HG02943 (cell line): ENCODE measurements at regions not wholly inside any gene's neighbourhood (a gene's known extent, or its start where the extent isn't known, plus 50 kb on each side); places are given as distances from the start of the nearest gene placed in this dataset.
"Not testable (repeated sequence)": the region's sequence is repeated elsewhere in the genome, so short reads cannot be mapped to it uniquely, and the experiment has no call there.

Experiments
- ATAC-seq: cut with Tn5 transposase; IDR thresholded peaks from one replicate; pipeline ENCODE4 v1.9.1; 2021; ENCODE audit warnings: mild to moderate bottlenecking, low read depth, moderate library complexity; ENCODE audit not compliant: unreplicated experiment

DNA sequence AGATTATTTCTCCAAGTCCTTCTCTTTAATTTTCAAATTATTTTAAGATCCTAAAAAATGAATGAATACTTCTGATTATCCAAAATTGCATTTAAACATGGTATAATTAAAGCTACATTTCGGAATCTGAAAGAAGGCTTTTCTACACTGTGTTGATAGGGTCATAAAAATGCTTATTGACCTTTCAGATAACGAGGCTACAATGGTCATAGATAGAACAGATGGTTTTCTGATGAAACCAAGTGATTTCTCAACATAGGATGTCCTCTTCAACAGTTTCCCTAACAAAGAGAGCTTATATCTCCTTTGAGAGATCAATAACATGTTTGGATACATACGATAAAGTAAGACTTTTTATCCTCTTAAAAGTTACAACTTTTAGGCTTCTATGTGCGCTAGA lies 201.1 kb downstream of the PTH2R start:
- ATAC-seq, result no peak

GRCh38 chr2:208608122-208608835 lies 201.7 kb downstream of the PTH2R start:
- ATAC-seq, result no peak

DNA sequence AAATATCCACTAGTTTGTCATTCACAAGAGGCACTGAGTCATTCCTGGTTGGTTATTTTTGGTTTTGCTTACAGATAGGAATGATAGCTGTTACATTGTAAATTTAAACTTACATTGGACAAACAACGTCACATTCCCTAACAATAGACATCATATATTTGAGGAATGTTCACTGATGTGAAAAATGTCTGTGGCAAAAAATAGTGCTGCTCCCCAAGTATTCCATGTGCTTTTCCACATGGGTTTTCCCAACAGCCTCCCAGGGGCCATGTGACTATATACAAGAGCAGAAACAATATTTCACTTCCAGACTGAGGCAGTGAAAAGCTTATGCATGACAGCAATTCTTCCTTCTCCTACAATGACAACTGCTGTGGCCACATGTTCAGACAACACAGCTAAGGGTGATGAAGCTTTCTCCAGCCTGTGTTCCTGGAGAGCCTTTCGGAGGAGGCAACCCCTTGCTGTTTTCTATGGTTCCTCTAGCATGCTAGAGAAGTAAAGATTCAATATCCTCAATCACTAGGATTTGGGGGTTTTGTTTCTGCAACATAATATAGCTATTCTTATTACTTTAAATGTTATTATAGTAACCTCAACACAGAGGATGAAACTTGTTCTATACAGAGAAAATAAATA lies 202.7 kb downstream of the PTH2R start:
- ATAC-seq, result no peak

GRCh38 chr2:208615675-208616074 lies 209.1 kb downstream of the PTH2R start:
- ATAC-seq, result not testable (repeated sequence)

DNA sequence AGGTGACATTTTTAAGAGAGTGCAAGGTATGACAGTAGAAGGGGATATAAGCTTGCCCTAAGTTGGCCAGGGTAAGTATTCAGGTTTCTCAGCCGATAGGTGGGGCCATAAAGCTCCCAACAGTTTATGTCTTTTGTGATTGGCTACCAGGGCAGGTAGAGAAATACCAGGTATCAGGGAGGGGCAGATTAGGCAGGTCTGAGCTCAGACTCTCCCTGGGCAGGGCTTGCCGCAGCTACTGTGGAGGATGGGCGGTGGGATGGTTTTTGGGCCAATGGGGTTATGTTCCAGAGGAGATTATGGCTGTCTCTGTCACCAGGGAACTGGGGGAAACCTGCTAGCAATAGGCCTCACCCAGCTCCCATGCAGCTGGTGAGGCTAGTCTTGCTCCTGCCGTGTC lies 211.6 kb downstream of the PTH2R start:
- ATAC-seq, result no peak

- ATAC-seq, result no peak
These were observed 213.4 kb downstream of the PTH2R start for GRCh38 chr2:208619993-208620392.

GRCh38 chr2:208620487-208620978 lies 213.9 kb downstream of the PTH2R start:
- ATAC-seq, result no peak

GRCh38 chr2:208627110-208627884 lies 220.7 kb downstream of the PTH2R start:
- ATAC-seq, result no peak

- no peak for ATAC-seq
These were observed 221.3 kb downstream of the PTH2R start for GRCh38 chr2:208627916-208628315.

- ATAC-seq, result no peak
These were observed 231.5 kb downstream of the PTH2R start for GRCh38 chr2:208638059-208638458.

DNA sequence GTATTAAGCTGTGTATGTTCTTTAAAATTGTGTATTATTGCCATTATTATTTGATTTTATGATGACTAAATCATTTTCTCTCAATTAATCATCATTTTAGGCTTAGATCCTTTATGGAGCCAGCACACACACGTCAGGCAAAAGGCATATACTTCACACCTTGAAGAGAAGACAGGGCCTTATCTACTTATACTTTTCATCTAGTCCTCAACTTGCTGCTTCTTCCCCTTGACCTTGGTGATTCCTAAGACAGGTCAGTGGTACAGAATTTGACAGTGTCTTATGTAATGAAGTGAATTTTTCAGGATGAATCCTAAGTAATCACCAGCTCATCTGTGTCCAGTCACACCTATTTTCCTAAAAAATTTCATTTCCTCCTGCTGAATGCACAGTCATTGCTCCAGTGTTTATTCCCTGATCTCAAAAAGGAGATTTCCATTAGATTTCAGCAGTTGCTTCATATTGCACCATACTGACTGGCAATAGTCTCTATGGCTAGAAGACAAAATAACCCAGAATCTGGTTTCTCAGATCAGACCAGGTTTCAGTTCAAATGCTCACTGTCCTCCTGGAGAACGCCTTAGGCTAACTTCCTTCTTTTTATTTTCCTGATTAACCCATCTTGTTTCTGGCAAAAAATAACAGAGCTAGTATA lies 235.7 kb downstream of the PTH2R start:
- no peak for ATAC-seq

GRCh38 chr2:208643145-208643544 lies 236.6 kb downstream of the PTH2R start:
- ATAC-seq, result no peak

DNA sequence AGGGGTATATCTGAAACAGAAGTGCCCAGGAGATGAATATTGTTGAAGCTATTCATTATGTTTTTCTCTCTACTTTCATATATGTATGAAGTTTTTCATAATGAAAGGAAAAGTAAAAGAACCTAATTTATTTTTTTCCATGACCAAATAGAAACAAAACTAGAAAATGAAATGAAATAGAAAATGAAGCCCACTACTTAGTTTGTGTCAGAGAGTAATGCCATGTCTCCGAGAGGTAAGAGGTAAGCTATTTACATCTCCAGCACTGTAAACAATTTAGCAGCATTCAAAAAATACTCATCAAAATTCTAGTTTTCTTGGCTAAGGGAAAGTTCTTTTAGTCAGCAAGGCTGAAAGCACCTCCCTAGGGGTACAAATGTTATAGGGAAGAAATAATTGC lies 238.6 kb downstream of the PTH2R start:
- ATAC-seq, result no peak

DNA sequence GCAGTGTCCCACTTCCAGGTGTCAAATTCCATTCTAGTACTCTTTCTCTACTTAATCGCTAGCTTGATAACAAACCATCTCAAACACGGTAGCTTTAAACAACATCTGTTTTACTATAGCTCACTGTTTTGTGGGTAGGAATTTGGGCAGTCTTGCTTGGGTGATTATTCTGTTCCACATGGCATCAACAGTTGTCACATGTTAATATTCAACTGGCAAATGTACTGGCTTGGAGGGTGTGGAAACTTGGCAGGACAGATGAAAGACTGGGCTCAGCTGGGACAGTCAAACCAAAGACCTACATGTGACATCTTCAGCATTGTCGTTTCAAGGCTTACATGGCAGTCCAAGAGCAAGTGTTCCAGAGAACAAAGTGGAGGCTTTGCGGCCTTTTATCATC lies 241.8 kb downstream of the PTH2R start:
- ATAC-seq, result no peak

DNA sequence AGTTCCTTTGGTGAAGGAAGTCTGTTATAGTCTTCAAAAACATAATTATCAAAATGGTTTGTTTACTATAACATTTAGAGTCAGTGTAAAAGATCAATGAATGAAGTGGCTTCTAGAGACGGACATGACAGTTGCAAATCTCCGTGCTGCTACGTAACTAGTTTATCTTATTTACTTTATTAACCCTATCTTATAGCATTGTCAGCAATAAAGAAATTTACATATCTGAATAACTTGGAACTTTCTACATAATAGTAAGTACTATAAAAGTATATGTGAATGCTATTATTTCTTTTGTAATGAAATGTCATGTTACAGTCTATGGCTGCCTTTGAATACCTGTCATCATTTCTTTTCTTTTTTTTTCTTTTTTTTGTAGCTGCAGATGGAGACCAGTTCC lies 246.8 kb downstream of the PTH2R start:
- no peak for ATAC-seq

DNA sequence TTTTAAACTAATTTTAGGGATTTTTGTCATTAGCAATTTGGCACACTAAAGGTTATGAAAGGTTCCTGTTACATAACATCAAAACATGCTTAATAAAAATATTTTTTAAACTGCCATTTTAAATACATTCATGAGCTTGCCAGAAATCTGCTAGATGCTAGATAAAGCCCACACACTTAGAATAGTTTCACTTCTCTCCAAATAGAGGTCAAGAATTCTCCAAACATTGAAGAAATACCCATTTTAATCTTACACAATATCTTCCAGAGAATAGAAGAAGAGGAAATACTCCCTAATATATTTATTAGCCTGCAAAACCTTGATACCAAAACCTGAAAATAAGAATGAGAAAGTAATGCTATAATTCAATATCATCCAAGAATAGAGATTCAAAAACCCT lies 247.5 kb downstream of the PTH2R start:
- no peak for ATAC-seq

- ATAC-seq, result no peak
These were observed 250.9 kb downstream of the PTH2R start for GRCh38 chr2:208657468-208657867.

- ATAC-seq, result no peak
These were observed 262.8 kb downstream of the PTH2R start for GRCh38 chr2:208669394-208669793.

DNA sequence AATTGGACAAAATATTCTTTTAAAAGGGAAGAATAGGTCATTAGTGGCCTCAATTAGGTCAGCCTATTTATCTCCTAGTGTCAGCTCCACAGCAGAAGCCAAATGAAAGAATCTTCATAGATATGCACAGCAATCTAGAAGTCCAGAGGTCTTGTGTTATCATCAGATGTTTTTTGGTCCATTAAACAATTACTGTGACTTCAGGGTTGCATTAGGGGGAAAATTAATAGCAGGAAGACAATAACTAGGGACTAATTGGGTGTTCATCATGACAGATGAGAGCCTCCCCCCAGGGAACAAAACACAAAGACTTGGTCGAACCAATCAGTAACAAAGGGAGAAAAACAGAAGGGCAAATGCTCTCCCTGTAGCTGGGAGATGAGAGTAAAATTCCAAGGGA lies 264.7 kb downstream of the PTH2R start:
- no peak for ATAC-seq

DNA sequence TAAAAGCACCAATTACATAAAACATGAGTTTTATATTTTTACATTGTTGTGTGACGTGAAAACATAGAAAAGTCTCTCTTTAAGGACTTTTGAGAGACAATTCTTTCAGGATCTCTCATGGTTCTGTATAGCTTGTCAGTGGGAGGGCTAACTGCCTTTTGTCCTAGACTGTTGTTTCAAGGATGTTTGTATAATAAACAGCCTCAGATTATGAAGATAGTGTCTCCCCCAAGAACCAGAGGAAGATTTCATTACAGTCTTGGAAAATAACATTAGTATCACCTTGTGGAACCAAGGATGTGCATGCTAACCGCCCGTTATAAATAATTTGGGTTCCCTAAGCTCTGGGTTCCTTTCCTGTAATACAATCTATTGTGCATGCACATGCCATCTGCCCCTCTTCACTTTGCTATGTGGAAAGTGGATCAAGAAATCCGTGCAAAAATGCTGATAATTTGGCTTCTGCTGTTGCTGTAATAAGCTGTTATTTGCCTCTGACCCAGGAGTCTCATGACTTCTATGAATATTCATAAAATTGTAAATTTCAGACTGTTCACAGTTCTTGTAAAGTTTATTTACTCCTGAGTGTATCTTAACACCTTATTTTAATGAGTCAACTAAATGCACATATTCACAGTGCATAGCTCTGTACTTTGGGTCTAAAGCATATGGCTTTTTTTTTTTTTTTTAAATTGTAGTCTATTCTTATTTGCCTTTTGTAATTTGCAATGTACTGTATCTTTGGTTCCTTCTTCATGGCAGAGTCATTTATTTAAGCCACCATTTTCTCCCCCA lies 265.5 kb downstream of the PTH2R start:
- no peak for ATAC-seq
